ENCODE measurements at regions not wholly inside any gene's neighbourhood (a gene's known extent, or its start where the extent isn't known, plus 50 kb on each side); places are given as distances from the start of the nearest gene placed in this dataset.

DNA sequence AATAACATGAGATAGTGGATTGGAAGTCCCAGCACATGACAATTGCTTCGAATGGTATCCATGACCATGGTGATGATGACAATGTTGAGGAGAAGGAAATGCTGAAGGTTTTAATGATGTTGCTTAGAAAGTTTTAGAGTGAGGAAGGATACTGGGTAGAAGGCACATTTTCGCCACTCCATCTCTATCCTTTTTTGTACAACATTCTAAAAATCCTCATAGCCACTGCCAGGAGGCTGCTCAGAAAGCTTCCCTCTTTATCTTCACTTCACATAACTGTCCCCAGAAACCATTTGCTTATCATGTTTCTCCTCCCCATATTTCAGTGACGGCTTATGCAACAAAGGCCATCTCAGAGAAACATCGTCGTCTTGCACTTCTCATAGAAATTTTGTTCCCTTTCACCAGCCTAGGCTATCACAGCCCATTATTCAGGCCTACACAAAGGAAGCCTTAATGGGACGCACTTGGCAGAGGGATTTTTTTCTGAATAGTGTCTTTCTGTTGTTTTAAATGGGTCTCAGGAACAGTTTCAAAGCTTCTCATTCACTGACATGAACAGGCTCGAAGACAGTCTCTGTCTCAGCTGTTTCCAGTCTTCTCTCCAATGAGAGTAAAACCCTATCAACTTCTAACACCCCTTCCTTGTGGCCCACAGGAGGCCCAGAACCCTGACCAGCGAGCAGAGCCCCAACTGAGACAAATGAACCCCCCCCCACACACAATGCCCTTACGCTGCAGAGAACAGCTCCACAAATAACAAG lies 506.7 kb downstream of the HAPSTR1 start:
- ChIA-PET POLR2A (interaction anchor here (0.6 to 3.7 kb wide), 4 partner anchors 13 to 658 kb away, joined by 3 to 15 read pairs (median 4); no protein-coding TSS in a partner anchor), CTCF (ENCODE audit: low intra/inter-chr PET ratio) (no interaction called here)
- in situ Hi-C loops (cut with MboI): no loop called here
- DNase-seq (ENCODE audit: extremely low read depth in 1 of 4, low spot score in 3 of 4): peak; percentile 22 to 78 (median 54)
- Histone ChIP-seq H3K4me2 (ENCODE audit: insufficient read depth, low read length) (peak overlapping the region; percentile 64), H3K27ac (ENCODE audit: extremely low read depth, low read depth, low read length) (peak overlapping the region; percentile 88), H3K9me1 (ENCODE audit: control insufficient read depth, insufficient read depth, low read length) (no peaks in the 10 kb centered on the region), H3K9me3 (replicated peaks; ENCODE audit: control insufficient read depth, insufficient read depth, low read depth, low read length) (no peaks in the 10 kb centered on the region), H3K79me2 (ENCODE audit: control insufficient read depth, insufficient read depth, low read length) (no peaks in the 10 kb centered on the region), H3K36me3 (ENCODE audit: control insufficient read depth, insufficient read depth, low read length) (no peaks in the 10 kb centered on the region), H4K20me1 (replicated peaks; ENCODE audit: control insufficient read depth, insufficient read depth, low read length) (no peaks in the 10 kb centered on the region), H3K9ac (ENCODE audit: insufficient read depth in 1 of 2, low read depth in 2 of 2, low read length in 2 of 2) (peak overlapping the region; percentile 49 to 73; a peak in 3 of 4 replicates), H3K4me3 (no peak overlapping the region), H3K4me1 (replicated peaks in 1 of 2; ENCODE audit: control insufficient read depth in 2 of 2, insufficient read depth in 2 of 2, low read length in 2 of 2) (peaks cover 4 to 56% of the 10 kb centered on the region in 2 experiments; a peak in 4 of 5 replicates), H3K27me3 (ENCODE audit: control insufficient read depth in 2 of 2, insufficient read depth in 2 of 2, low read length in 2 of 2) (no peaks in the 10 kb centered on the region), H2AFZ (ENCODE audit: low read depth, low read length) (peak overlapping the region; percentile 89)
- WGBS (ENCODE audit: insufficient coverage, low coverage, missing lambda C conversion rate): 7% methylated on average over 9 of the region's 9 CpGs
- no TSS peak for BruUV-seq (replicated peaks)
- ATAC-seq: peak; percentile 90
- peak; percentile 85 for FAIRE-seq
- intact Hi-C loops (cut with micrococcal nuclease): no loop called here
- TF ChIP-seq PBX2 (CRISPR knock-in tag; IDR thresholded peaks at IDR 0.05; ENCODE audit: low read depth): no peak
- peak; percentile 65 for TF ChIP-seq PBX2 (tag; conservative IDR thresholded peaks at IDR 0.05; ENCODE audit: low read depth)
- TF ChIP-seq KAT7 (CRISPR knock-in tag; IDR thresholded peaks at IDR 0.05; ENCODE audit: borderline replicate concordance): no peak
- no peak for TF ChIP-seq RBM14 (IDR thresholded peaks at IDR 0.05; ENCODE audit: borderline replicate concordance, insufficient read depth, low read depth, low read length)
- peak; percentile 63 for TF ChIP-seq FOXJ2 (tag; IDR thresholded peaks at IDR 0.05)
- TF ChIP-seq TRIM24 (IDR thresholded peaks at IDR 0.05): peak; percentile 99
- TF ChIP-seq YY1 (IDR thresholded peaks at IDR 0.05; ENCODE audit: borderline replicate concordance in 1 of 3, control insufficient read depth in 1 of 3, extremely low read depth in 1 of 3, insufficient read depth in 3 of 3, insufficient read length in 1 of 3, insufficient replicate concordance in 2 of 3, low read depth in 1 of 3, low read length in 2 of 3): peak in 1 of 3 experiments; percentile 20
- no peak for TF ChIP-seq HNRNPK (IDR thresholded peaks at IDR 0.05; ENCODE audit: low read depth, low read length, poor library complexity, severe bottlenecking)
- 0 out of 2 replicates have a peak, but pooled peaks have one; percentile 33 for TF ChIP-seq MEF2A (IDR thresholded peaks at IDR 0.05; ENCODE audit: control insufficient read depth, low read depth, low read length)
- TF ChIP-seq ZNF12 (CRISPR knock-in tag; IDR thresholded peaks at IDR 0.05): no peak
- TF ChIP-seq KDM2B (CRISPR knock-in tag; IDR thresholded peaks at IDR 0.05): no peak
- peak; percentile 93 for TF ChIP-seq TAL1 (IDR thresholded peaks at IDR 0.05)
- 0 out of 3 replicates have a peak, but pooled peaks of 1 of the 2 experiments have one; percentile 43 for TF ChIP-seq CBX3 (IDR thresholded peaks at IDR 0.05; ENCODE audit: borderline replicate concordance in 1 of 2, low read length in 2 of 2)
- no peak; the same call in 1 of the 2 replicates for TF ChIP-seq ZBTB12 (CRISPR knock-in tag; IDR thresholded peaks at IDR 0.05)
- TF ChIP-seq ZNF707 (CRISPR knock-in tag; conservative IDR thresholded peaks at IDR 0.05): no peak
- TF ChIP-seq CREM (IDR thresholded peaks at IDR 0.05; ENCODE audit: low read depth): peak; percentile 62
